SK-N-MC (cell line): ENCODE measurements at regions not wholly inside any gene's neighbourhood (a gene's known extent, or its start where the extent isn't known, plus 50 kb on each side); places are given as distances from the start of the nearest gene placed in this dataset.

Experiments used
- DNase-seq: peaks from one replicate; pipeline ENCODE4 v3.0.0-alpha.2; 2011; ENCODE audit warnings: low read depth, low spot score
- H3K27ac ChIP-seq: fragments of 200-600 bp; sonication (generic); 2 replicates; pipeline ENCODE4 v1.5.1; 2016; ENCODE audit warnings: mixed run types
- H3K36me3 ChIP-seq: fragments of 200-600 bp; sonication (generic); 2 replicates; pipeline ENCODE4 v1.6.1; 2017; ENCODE audit warnings: antibody characterized with exemption, low read length, mixed read lengths; ENCODE audit not compliant: insufficient read depth
- H3K4me3 ChIP-seq: fragments of 200-600 bp; sonication (generic); 2 replicates; pipeline ENCODE4 v1.5.1; 2016
- H3K9ac ChIP-seq: fragments of 200-600 bp; sonication (generic); 2 replicates; pipeline ENCODE4 v1.8.0; 2017; ENCODE audit warnings: mixed run types, mixed read lengths; ENCODE audit not compliant: insufficient read length
- H3K9me3 ChIP-seq: fragments of 200-600 bp; sonication (generic); 2 replicates; pipeline ENCODE4 v1.6.1; 2017; ENCODE audit warnings: low read depth, mild to moderate bottlenecking, antibody characterized with exemption, low read length, moderate library complexity, mixed read lengths
- EZH2 ChIP-seq: fragments of 200-600 bp; sonication (generic); IDR thresholded peaks from one replicate; pipeline ENCODE4 v1.6.1; 2017; ENCODE audit warnings: antibody characterized with exemption
- FOXP2 ChIP-seq: optimal IDR thresholded peaks from 2 replicates; pipeline ENCODE3; 2011; ENCODE audit warnings: mild to moderate bottlenecking, moderate library complexity; ENCODE audit not compliant: insufficient read depth; ENCODE audit errors: extremely low read length, control extremely low read depth
- POLR2AphosphoS5 ChIP-seq: IDR thresholded peaks from 2 replicates; pipeline ENCODE4 v1.6.1; 2012; ENCODE audit warnings: mild to moderate bottlenecking, low read depth, low read length, borderline replicate concordance

GRCh38 chr9:120151149-120151548 is 428.8 kb downstream of the CDK5RAP2 start:
- Histone ChIP-seq H3K4me3 (no peak overlapping the region), H3K36me3 (no peaks in the 10 kb centered on the region), H3K9ac (no peak overlapping the region), H3K27ac (no peak overlapping the region), H3K9me3 (no peaks in the 10 kb centered on the region)
- TF ChIP-seq EZH2 (no peak), FOXP2 (no peak), POLR2AphosphoS5 (no peak)
- DNase-seq = no peak

GRCh38 chr9:120138955-120139354 is 441.0 kb downstream of the CDK5RAP2 start:
- H3K36me3 ChIP-seq = no peaks in the 10 kb centered on the region
- H3K9ac ChIP-seq = no peak overlapping the region
- no peak overlapping the region for H3K27ac ChIP-seq
- TF ChIP-seq EZH2 (no peak), POLR2AphosphoS5 (no peak), FOXP2 (no peak)
- H3K4me3 ChIP-seq = no peak overlapping the region
- no peak for DNase-seq
- H3K9me3 ChIP-seq = no peaks in the 10 kb centered on the region

GRCh38 chr9:120137186-120137840 is 442.7 kb downstream of the CDK5RAP2 start:
- no peak overlapping the region for H3K27ac ChIP-seq
- DNase-seq = no peak

GRCh38 chr9:120136696-120137095 is 443.3 kb downstream of the CDK5RAP2 start:
- H3K9me3 ChIP-seq = no peaks in the 10 kb centered on the region
- no peak for DNase-seq
- no peaks in the 10 kb centered on the region for H3K36me3 ChIP-seq
- H3K27ac ChIP-seq = no peak overlapping the region
- TF ChIP-seq POLR2AphosphoS5 (no peak), EZH2 (no peak), FOXP2 (no peak)
- H3K4me3 ChIP-seq = no peak overlapping the region
- no peak overlapping the region for H3K9ac ChIP-seq

More at GRCh38 chr9:120137186-120137840, 442.7 kb downstream of the CDK5RAP2 start:
- Histone ChIP-seq H3K9ac (no peak overlapping the region), H3K9me3 (no peaks in the 10 kb centered on the region), H3K36me3 (no peaks in the 10 kb centered on the region), H3K4me3 (no peak overlapping the region)
- no peak for TF ChIP-seq POLR2AphosphoS5
- no peak for TF ChIP-seq EZH2

GRCh38 chr9:120117081-120117480 is 462.9 kb downstream of the CDK5RAP2 start:
- H3K9ac ChIP-seq = no peak overlapping the region
- TF ChIP-seq FOXP2 (no peak), EZH2 (no peak), POLR2AphosphoS5 (no peak)
- no peak overlapping the region for H3K4me3 ChIP-seq
- H3K36me3 ChIP-seq = no peaks in the 10 kb centered on the region
- no peak overlapping the region for H3K27ac ChIP-seq
- DNase-seq = no peak
- H3K9me3 ChIP-seq = no peaks in the 10 kb centered on the region

GRCh38 chr9:120110520-120110919 is 469.4 kb downstream of the CDK5RAP2 start:
- TF ChIP-seq POLR2AphosphoS5 (no peak), EZH2 (no peak), FOXP2 (no peak)
- no peak overlapping the region for H3K9ac ChIP-seq
- H3K4me3 ChIP-seq = no peak overlapping the region
- H3K27ac ChIP-seq = no peak overlapping the region
- DNase-seq = no peak
- H3K9me3 ChIP-seq = no peaks in the 10 kb centered on the region
- H3K36me3 ChIP-seq = no peaks in the 10 kb centered on the region

- Histone ChIP-seq H3K9ac (no peak overlapping the region), H3K4me3 (no peak overlapping the region), H3K9me3 (no peaks in the 10 kb centered on the region), H3K27ac (no peak overlapping the region), H3K36me3 (no peaks in the 10 kb centered on the region)
- DNase-seq = no peak
- no peak for TF ChIP-seq EZH2
- no peak for TF ChIP-seq POLR2AphosphoS5
- no peak for TF ChIP-seq FOXP2
Observed at GRCh38 chr9:120109242-120109641, 470.7 kb downstream of the CDK5RAP2 start.

GRCh38 chr9:120107138-120107537 is 472.8 kb downstream of the CDK5RAP2 start:
- Histone ChIP-seq H3K9ac (no peak overlapping the region), H3K4me3 (no peak overlapping the region), H3K9me3 (no peaks in the 10 kb centered on the region), H3K36me3 (no peaks in the 10 kb centered on the region), H3K27ac (no peak overlapping the region)
- no peak for DNase-seq
- TF ChIP-seq POLR2AphosphoS5 (no peak), EZH2 (no peak), FOXP2 (no peak)

GRCh38 chr9:120104771-120105170 is 475.2 kb downstream of the CDK5RAP2 start:
- no peaks in the 10 kb centered on the region for H3K36me3 ChIP-seq
- no peak overlapping the region for H3K9ac ChIP-seq
- no peak overlapping the region for H3K4me3 ChIP-seq
- DNase-seq = no peak
- TF ChIP-seq EZH2 (no peak), POLR2AphosphoS5 (no peak), FOXP2 (no peak)
- no peak overlapping the region for H3K27ac ChIP-seq
- no peaks in the 10 kb centered on the region for H3K9me3 ChIP-seq
